Esophagus (tissue), 2 donors: ENCODE measurements at regions not wholly inside any gene's neighbourhood (a gene's known extent, or its start where the extent isn't known, plus 50 kb on each side); places are given as distances from the start of the nearest gene placed in this dataset.

Source experiments
- H3K27ac ChIP-seq, 2 donors: one replicate each; pipeline ENCODE4 v1.5.1; 2013; ENCODE audit warnings: low read depth in 2 of 2, mild to moderate bottlenecking in 2 of 2, inconsistent platforms in 1 of 2, low read length in 1 of 2, moderate library complexity in 1 of 2
- H3K27me3 ChIP-seq, 2 donors: one replicate each; pipeline ENCODE4 v1.6.1; 2013; ENCODE audit warnings: low read length in 2 of 2, control low read depth in 1 of 2, mild to moderate bottlenecking in 1 of 2; ENCODE audit not compliant: insufficient read depth in 2 of 2, control insufficient read depth in 1 of 2
- H3K36me3 ChIP-seq, 2 donors: one replicate each; pipeline ENCODE4 v1.6.1; 2013; ENCODE audit warnings: low read length in 1 of 2; ENCODE audit not compliant: control insufficient read depth in 2 of 2, insufficient read depth in 2 of 2
- H3K4me1 ChIP-seq, 2 donors: one replicate each; pipeline ENCODE4 v1.6.1; 2013; ENCODE audit warnings: low read length in 1 of 2; ENCODE audit not compliant: control insufficient read depth in 2 of 2, insufficient read depth in 2 of 2
- H3K4me3 ChIP-seq, 2 donors: one replicate each; pipeline ENCODE4 v1.5.1; 2013; ENCODE audit warnings: low read length in 2 of 2, mild to moderate bottlenecking in 2 of 2, low read depth in 1 of 2, moderate library complexity in 1 of 2
- H3K9me3 ChIP-seq, 2 donors: one replicate each; pipeline ENCODE4 v1.6.1; 2013; ENCODE audit warnings: mild to moderate bottlenecking in 2 of 2, low read depth in 1 of 2, low read length in 1 of 2, moderate library complexity in 1 of 2; ENCODE audit not compliant: control insufficient read depth in 2 of 2, insufficient read depth in 1 of 2
- WGBS, 2 donors: extraction: QIAGEN DNeasy Blood & Tissue Kit; methylation state at CpG; one replicate each; pipeline ENCODE4 v1.1.7; 2013; 5-methylcytosine and 5-hydroxymethylcytosine counted together
- donor health status: healthy with polysubstance abuse.
- donor health status: Bipolar disorder and iron deficiency.

DNA sequence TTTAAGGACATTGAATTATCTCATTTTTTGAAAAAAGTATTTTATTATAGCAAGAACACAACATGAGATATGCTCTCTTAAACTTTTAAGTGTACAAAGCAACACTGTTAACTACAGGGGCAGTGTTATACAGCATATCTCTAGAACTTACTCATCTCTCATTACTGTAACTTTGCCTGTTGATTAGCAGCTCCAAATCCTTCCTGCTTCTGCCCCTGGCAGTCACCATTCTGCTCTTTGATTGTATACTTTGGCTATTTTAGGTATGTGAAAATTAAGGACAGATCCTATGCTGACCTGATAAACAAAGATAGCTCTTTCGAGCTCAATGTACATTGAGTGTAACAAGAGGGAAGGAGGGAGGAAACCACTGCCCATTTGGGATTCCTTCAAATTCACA lies 1349.8 kb upstream of the GJE1 start:
- Histone ChIP-seq H3K4me3 (no peak overlapping the region), H3K27ac (no peak overlapping the region)
- WGBS, 2 donors = 79 to 90% methylated on average over 1 of the region's 1 CpG

GRCh38 chr6:140779991-140780596 lies 1352.6 kb upstream of the GJE1 start:
- Histone ChIP-seq H3K27ac (peak overlapping the region in 1 of 2 donors; percentile 41), H3K36me3 (no peaks in the 10 kb centered on the region), H3K9me3 (no peaks in the 10 kb centered on the region), H3K4me1 (peaks cover 0 to 3% of the 10 kb centered on the region in 2 donors), H3K4me3 (no peak overlapping the region), H3K27me3 (no peaks in the 10 kb centered on the region)
- WGBS, 2 donors = 69 to 79% methylated on average over 5 of the region's 5 CpGs

More for the DNA sequence above, 1349.8 kb upstream of the GJE1 start:
- Histone ChIP-seq H3K36me3 (no peaks in the 10 kb centered on the region), H3K4me1 (peaks cover 0 to 3% of the 10 kb centered on the region in 2 donors), H3K27me3 (no peaks in the 10 kb centered on the region), H3K9me3 (no peaks in the 10 kb centered on the region)

- WGBS, 2 donors = 56 to 72% methylated on average over 2 of the region's 2 CpGs
- H3K27ac ChIP-seq = no peak overlapping the region
- peaks cover 0 to 3% of the 10 kb centered on the region in 2 donors for H3K4me1 ChIP-seq
- H3K36me3 ChIP-seq = no peaks in the 10 kb centered on the region
- H3K27me3 ChIP-seq = no peaks in the 10 kb centered on the region
- no peaks in the 10 kb centered on the region for H3K9me3 ChIP-seq
- H3K4me3 ChIP-seq = no peak overlapping the region
Measured at GRCh38 chr6:140779341-140779740, 1353.4 kb upstream of the GJE1 start.

DNA sequence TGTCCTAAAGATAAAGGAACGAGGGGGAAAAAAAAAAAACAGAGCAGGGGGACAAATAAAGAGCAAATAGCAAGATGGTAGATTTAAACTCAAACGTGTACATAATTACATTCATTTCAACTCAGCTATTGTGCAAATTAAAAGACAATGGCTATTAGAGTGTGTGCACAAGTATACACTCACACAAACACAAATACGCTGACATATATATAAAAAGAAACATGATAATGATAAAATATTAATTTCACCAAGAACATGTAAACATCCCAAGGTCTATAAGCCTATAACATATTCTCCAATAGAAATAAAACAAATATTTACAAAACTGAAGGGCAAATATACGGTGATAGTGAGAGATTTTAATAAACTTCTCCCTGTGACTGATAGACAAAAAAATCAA lies 1354.9 kb upstream of the GJE1 start:
- Histone ChIP-seq H3K9me3 (no peaks in the 10 kb centered on the region), H3K36me3 (no peaks in the 10 kb centered on the region), H3K27me3 (no peaks in the 10 kb centered on the region), H3K27ac (no peak overlapping the region), H3K4me1 (peaks cover 0 to 3% of the 10 kb centered on the region in 2 donors), H3K4me3 (no peak overlapping the region)
- 80 to 81% methylated on average over 4 of the region's 4 CpGs for whole genome bisulfite sequencing, 2 donors

DNA sequence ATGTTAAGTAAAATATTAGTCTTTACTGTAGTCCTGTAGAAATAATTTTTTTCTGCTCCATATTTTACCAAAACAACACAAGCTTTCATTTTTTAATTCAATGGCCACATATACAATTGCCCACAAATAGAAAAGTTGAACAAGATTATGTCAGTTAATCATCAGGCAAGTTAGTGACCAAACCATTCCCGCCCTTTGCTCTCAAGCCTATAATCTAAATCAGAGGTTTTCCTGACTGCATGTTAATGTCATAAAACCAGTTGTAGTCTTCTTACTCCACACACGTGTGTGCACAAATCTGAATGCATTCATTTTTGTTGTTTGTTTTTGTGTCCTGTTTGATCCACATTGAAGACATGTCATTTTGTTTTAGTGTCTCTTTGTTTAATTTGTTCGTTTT lies 1357.7 kb upstream of the GJE1 start:
- no peaks in the 10 kb centered on the region for H3K36me3 ChIP-seq
- H3K27ac ChIP-seq = no peak overlapping the region
- H3K27me3 ChIP-seq = no peaks in the 10 kb centered on the region
- no peaks in the 10 kb centered on the region for H3K9me3 ChIP-seq
- H3K4me3 ChIP-seq = no peak overlapping the region
- peaks cover 0 to 3% of the 10 kb centered on the region in 2 donors for H3K4me1 ChIP-seq
- WGBS, 2 donors = 43 to 76% methylated on average over 3 of the region's 3 CpGs

GRCh38 chr6:140774080-140774505 lies 1358.6 kb upstream of the GJE1 start:
- Histone ChIP-seq H3K4me1 (no peaks in the 10 kb centered on the region), H3K9me3 (no peaks in the 10 kb centered on the region), H3K36me3 (no peaks in the 10 kb centered on the region), H3K27ac (no peak overlapping the region), H3K4me3 (no peak overlapping the region), H3K27me3 (no peaks in the 10 kb centered on the region)
- 44 to 46% methylated on average over 3 of the region's 3 CpGs for WGBS, 2 donors

DNA sequence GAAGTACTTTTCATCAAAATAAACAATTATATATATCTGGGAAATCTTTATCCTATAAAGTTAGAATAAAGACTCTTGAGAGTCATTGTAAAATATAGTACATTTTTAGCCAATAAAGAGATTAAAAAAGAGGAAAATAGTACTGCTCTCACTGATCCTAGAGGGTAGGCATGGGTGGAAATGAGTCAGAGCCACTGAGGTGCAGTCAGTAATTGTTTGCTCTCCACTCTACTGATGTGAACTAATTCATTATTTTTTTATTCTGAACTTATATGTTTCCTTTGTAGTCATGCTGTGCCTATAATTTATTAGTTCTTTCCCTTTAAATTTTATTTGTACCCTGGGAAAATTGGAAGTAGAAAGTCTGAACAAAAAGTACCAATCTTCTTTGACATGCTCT lies 1359.4 kb upstream of the GJE1 start:
- Histone ChIP-seq H3K4me3 (no peak overlapping the region), H3K9me3 (no peaks in the 10 kb centered on the region), H3K4me1 (no peaks in the 10 kb centered on the region), H3K27ac (no peak overlapping the region), H3K36me3 (no peaks in the 10 kb centered on the region), H3K27me3 (no peaks in the 10 kb centered on the region)

GRCh38 chr6:140772576-140772975 lies 1360.1 kb upstream of the GJE1 start:
- no peaks in the 10 kb centered on the region for H3K27me3 ChIP-seq
- 80 to 85% methylated on average over 3 of the region's 3 CpGs for whole genome bisulfite sequencing, 2 donors
- no peak overlapping the region for H3K27ac ChIP-seq
- H3K36me3 ChIP-seq = no peaks in the 10 kb centered on the region
- H3K4me1 ChIP-seq = no peaks in the 10 kb centered on the region
- no peaks in the 10 kb centered on the region for H3K9me3 ChIP-seq
- no peak overlapping the region for H3K4me3 ChIP-seq

- Histone ChIP-seq H3K4me1 (no peaks in the 10 kb centered on the region), H3K36me3 (no peaks in the 10 kb centered on the region), H3K4me3 (no peak overlapping the region), H3K27ac (no peak overlapping the region), H3K27me3 (no peaks in the 10 kb centered on the region), H3K9me3 (no peaks in the 10 kb centered on the region)
- 94% methylated on average over 3 of the region's 3 CpGs for WGBS, 2 donors
Measured at GRCh38 chr6:140768133-140768532, 1364.6 kb upstream of the GJE1 start.

DNA sequence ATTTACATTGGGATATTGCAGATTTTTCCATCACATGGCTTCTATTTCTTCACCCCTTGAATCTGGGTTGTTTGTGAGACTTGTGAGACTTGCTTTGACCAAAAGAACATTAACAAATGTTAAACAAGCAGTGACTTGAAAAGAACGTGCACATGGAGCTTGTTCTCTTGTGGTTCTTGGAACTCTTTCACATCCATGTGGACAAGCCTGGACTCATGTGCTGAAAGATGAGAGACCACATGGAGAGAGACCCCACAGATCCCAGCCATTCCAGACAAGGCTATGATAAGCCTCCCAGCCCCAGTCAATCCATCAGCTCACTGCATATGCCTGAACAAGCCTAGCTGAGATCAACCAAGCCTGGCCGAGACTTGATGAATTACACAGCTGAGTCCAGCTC lies 1365.7 kb upstream of the GJE1 start:
- Histone ChIP-seq H3K27ac (no peak overlapping the region), H3K36me3 (no peaks in the 10 kb centered on the region), H3K27me3 (no peaks in the 10 kb centered on the region), H3K9me3 (no peaks in the 10 kb centered on the region), H3K4me1 (no peaks in the 10 kb centered on the region), H3K4me3 (no peak overlapping the region)
- 61 to 78% methylated on average over 2 of the region's 2 CpGs for WGBS, 2 donors
